ENCODE measurements at regions not wholly inside any gene's neighbourhood (a gene's known extent, or its start where the extent isn't known, plus 50 kb on each side); places are given as distances from the start of the nearest gene placed in this dataset.

- H3K9ac ChIP-seq (ENCODE audit: low read depth, low read length): no peak overlapping the region
Measured at GRCh38 chr20:16173044-16173443, 400.2 kb downstream of the KIF16B start.

DNA sequence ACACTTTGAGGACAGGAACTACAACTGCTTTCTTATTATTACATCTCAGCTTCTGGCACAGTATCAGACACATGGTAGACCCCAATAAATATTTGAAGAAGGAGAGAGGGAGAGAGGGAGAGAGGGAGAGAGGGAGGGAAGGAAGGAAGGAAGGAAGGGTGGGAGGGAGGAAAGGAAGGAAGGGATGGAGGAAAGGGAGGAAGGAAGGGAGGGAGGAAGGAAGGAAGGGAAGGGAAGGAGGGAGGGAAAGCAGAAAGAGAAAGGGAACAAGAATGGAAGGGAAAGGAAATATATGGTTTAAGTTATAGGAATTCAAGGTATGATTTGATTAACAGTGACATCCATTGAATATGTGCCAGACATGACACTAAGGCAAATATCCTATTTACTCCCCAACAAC, 402.1 kb downstream of the KIF16B start:
- no peaks in the 10 kb centered on the region for H3K79me2 ChIP-seq (ENCODE audit: insufficient read depth, low read length)
- H4K20me1 ChIP-seq (ENCODE audit: insufficient read depth, low read length): no peaks in the 10 kb centered on the region
- no peaks in the 10 kb centered on the region for H3K27me3 ChIP-seq (ENCODE audit: insufficient read depth, low read length, poor library complexity)
- H3K27ac ChIP-seq (ENCODE audit: low read length): no peak overlapping the region
- no peaks in the 10 kb centered on the region for H3K9me3 ChIP-seq (ENCODE audit: insufficient read depth, low read length, severe bottlenecking)
- no peak overlapping the region for H2AFZ ChIP-seq (ENCODE audit: low read depth, low read length)
- no peaks in the 10 kb centered on the region for H3K4me1 ChIP-seq (ENCODE audit: insufficient read depth, low read length)
- no peak overlapping the region for H3K9ac ChIP-seq (ENCODE audit: low read depth, low read length)
- H3K36me3 ChIP-seq (ENCODE audit: insufficient read depth, low read length): no peaks in the 10 kb centered on the region
- no peak overlapping the region for H3K4me3 ChIP-seq (ENCODE audit: low read depth in 1 of 2, low read length in 2 of 2)
- TF ChIP-seq, protein P1, sequence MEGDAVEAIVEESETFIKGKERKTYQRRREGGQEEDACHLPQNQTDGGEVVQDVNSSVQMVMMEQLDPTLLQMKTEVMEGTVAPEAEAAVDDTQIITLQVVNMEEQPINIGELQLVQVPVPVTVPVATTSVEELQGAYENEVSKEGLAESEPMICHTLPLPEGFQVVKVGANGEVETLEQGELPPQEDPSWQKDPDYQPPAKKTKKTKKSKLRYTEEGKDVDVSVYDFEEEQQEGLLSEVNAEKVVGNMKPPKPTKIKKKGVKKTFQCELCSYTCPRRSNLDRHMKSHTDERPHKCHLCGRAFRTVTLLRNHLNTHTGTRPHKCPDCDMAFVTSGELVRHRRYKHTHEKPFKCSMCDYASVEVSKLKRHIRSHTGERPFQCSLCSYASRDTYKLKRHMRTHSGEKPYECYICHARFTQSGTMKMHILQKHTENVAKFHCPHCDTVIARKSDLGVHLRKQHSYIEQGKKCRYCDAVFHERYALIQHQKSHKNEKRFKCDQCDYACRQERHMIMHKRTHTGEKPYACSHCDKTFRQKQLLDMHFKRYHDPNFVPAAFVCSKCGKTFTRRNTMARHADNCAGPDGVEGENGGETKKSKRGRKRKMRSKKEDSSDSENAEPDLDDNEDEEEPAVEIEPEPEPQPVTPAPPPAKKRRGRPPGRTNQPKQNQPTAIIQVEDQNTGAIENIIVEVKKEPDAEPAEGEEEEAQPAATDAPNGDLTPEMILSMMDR (IDR thresholded peaks at IDR 0.05; ENCODE audit: borderline replicate concordance, extremely low read depth, low read length, poor library complexity, severe bottlenecking): no peak
- no peak for TF ChIP-seq EZH2 (IDR thresholded peaks at IDR 0.05; ENCODE audit: borderline replicate concordance, low read depth, low read length, severe bottlenecking)
- DNase-seq (no peak), ATAC-seq (ENCODE audit: insufficient read depth, low read depth) (no peak)
- H3K4me2 ChIP-seq (ENCODE audit: insufficient read depth, low read length): no peak overlapping the region

More at GRCh38 chr20:16173044-16173443, 400.2 kb downstream of the KIF16B start:
- H3K79me2 ChIP-seq (ENCODE audit: insufficient read depth, low read length): no peaks in the 10 kb centered on the region
- H3K27ac ChIP-seq (ENCODE audit: low read length): no peak overlapping the region
- no peaks in the 10 kb centered on the region for H4K20me1 ChIP-seq (ENCODE audit: insufficient read depth, low read length)
- no peaks in the 10 kb centered on the region for H3K36me3 ChIP-seq (ENCODE audit: insufficient read depth, low read length)
- no peaks in the 10 kb centered on the region for H3K4me1 ChIP-seq (ENCODE audit: insufficient read depth, low read length)
- TF ChIP-seq, protein P1 (IDR thresholded peaks at IDR 0.05; ENCODE audit: borderline replicate concordance, extremely low read depth, low read length, poor library complexity, severe bottlenecking): no peak
- no peak for TF ChIP-seq EZH2 (IDR thresholded peaks at IDR 0.05; ENCODE audit: borderline replicate concordance, low read depth, low read length, severe bottlenecking)
- no peak overlapping the region for H3K4me3 ChIP-seq (ENCODE audit: low read depth in 1 of 2, low read length in 2 of 2)
- no peak overlapping the region for H2AFZ ChIP-seq (ENCODE audit: low read depth, low read length)
- H3K9me3 ChIP-seq (ENCODE audit: insufficient read depth, low read length, severe bottlenecking): no peaks in the 10 kb centered on the region
- DNase-seq: no peak
- no peak overlapping the region for H3K4me2 ChIP-seq (ENCODE audit: insufficient read depth, low read length)
- no peaks in the 10 kb centered on the region for H3K27me3 ChIP-seq (ENCODE audit: insufficient read depth, low read length, poor library complexity)
- no peak for ATAC-seq (ENCODE audit: insufficient read depth, low read depth)

GRCh38 chr20:16170406-16170971, 402.8 kb downstream of the KIF16B start:
- TF ChIP-seq, protein P1 (IDR thresholded peaks at IDR 0.05; ENCODE audit: borderline replicate concordance, extremely low read depth, low read length, poor library complexity, severe bottlenecking): no peak
- no peak for TF ChIP-seq EZH2 (IDR thresholded peaks at IDR 0.05; ENCODE audit: borderline replicate concordance, low read depth, low read length, severe bottlenecking)
- no peak overlapping the region for H3K4me2 ChIP-seq (ENCODE audit: insufficient read depth, low read length)
- DNase-seq (no peak), ATAC-seq (ENCODE audit: insufficient read depth, low read depth) (no peak)
- no peak overlapping the region for H2AFZ ChIP-seq (ENCODE audit: low read depth, low read length)
- H3K27ac ChIP-seq (ENCODE audit: low read length): no peak overlapping the region
- no peaks in the 10 kb centered on the region for H3K9me3 ChIP-seq (ENCODE audit: insufficient read depth, low read length, severe bottlenecking)
- no peaks in the 10 kb centered on the region for H3K27me3 ChIP-seq (ENCODE audit: insufficient read depth, low read length, poor library complexity)
- no peaks in the 10 kb centered on the region for H3K4me1 ChIP-seq (ENCODE audit: insufficient read depth, low read length)
- H3K9ac ChIP-seq (ENCODE audit: low read depth, low read length): no peak overlapping the region
- no peak overlapping the region for H3K4me3 ChIP-seq (ENCODE audit: low read depth in 1 of 2, low read length in 2 of 2)
- H3K79me2 ChIP-seq (ENCODE audit: insufficient read depth, low read length): no peaks in the 10 kb centered on the region
- H3K36me3 ChIP-seq (ENCODE audit: insufficient read depth, low read length): no peaks in the 10 kb centered on the region
- H4K20me1 ChIP-seq (ENCODE audit: insufficient read depth, low read length): no peaks in the 10 kb centered on the region
